GM21529 (cell line): ENCODE measurements at regions not wholly inside any gene's neighbourhood (a gene's known extent, or its start where the extent isn't known, plus 50 kb on each side); places are given as distances from the start of the nearest gene placed in this dataset.

Experiments
- ATAC-seq: cut with Tn5 transposase; IDR thresholded peaks from one replicate; pipeline ENCODE4 v1.9.1; 2021; ENCODE audit not compliant: unreplicated experiment

- no peak for ATAC-seq
Measured at GRCh38 chr14:51507511-51507905, 144.2 kb upstream of the FRMD6 start.

GRCh38 chr14:51507906-51508511, 143.7 kb upstream of the FRMD6 start:
- ATAC-seq: no peak

- no peak for ATAC-seq
Measured at GRCh38 chr14:51511265-51511664, 140.4 kb upstream of the FRMD6 start.

- no peak for ATAC-seq
Measured at GRCh38 chr14:51512316-51512715, 139.4 kb upstream of the FRMD6 start.

- ATAC-seq: no peak
Measured at GRCh38 chr14:51513281-51513680, 138.4 kb upstream of the FRMD6 start.

- ATAC-seq: no peak
Measured at GRCh38 chr14:51513933-51514332, 137.8 kb upstream of the FRMD6 start.

GRCh38 chr14:51515611-51516010, 136.1 kb upstream of the FRMD6 start:
- no peak for ATAC-seq

GRCh38 chr14:51516706-51517395, 134.9 kb upstream of the FRMD6 start:
- no peak for ATAC-seq

GRCh38 chr14:51518280-51518679, 133.4 kb upstream of the FRMD6 start:
- ATAC-seq: no peak

- ATAC-seq: no peak
Measured at GRCh38 chr14:51518711-51519110, 133.0 kb upstream of the FRMD6 start.

- no peak for ATAC-seq
Measured at GRCh38 chr14:51520087-51520486, 131.6 kb upstream of the FRMD6 start.

- ATAC-seq: no peak
Measured at GRCh38 chr14:51521764-51522163, 129.9 kb upstream of the FRMD6 start.

- ATAC-seq: no peak
Measured at GRCh38 chr14:51523243-51523642, 128.5 kb upstream of the FRMD6 start.

GRCh38 chr14:51525739-51526138, 126.0 kb upstream of the FRMD6 start:
- no peak for ATAC-seq

- ATAC-seq: no peak
Measured at GRCh38 chr14:51527073-51527472, 124.6 kb upstream of the FRMD6 start.

GRCh38 chr14:51529736-51530135, 122.0 kb upstream of the FRMD6 start:
- ATAC-seq: no peak

GRCh38 chr14:51533160-51533559, 118.5 kb upstream of the FRMD6 start:
- ATAC-seq: no peak

GRCh38 chr14:51533872-51534553, 117.7 kb upstream of the FRMD6 start:
- ATAC-seq: no peak

GRCh38 chr14:51534610-51535011, 117.1 kb upstream of the FRMD6 start:
- no peak for ATAC-seq

GRCh38 chr14:51535443-51536044, 116.2 kb upstream of the FRMD6 start:
- ATAC-seq: no peak

GRCh38 chr14:51538973-51539372, 112.7 kb upstream of the FRMD6 start:
- ATAC-seq: no peak

- ATAC-seq: no peak
Measured at GRCh38 chr14:51539571-51540037, 112.1 kb upstream of the FRMD6 start.
